ENCODE measurements at regions not wholly inside any gene's neighbourhood (a gene's known extent, or its start where the extent isn't known, plus 50 kb on each side); places are given as distances from the start of the nearest gene placed in this dataset.

DNA sequence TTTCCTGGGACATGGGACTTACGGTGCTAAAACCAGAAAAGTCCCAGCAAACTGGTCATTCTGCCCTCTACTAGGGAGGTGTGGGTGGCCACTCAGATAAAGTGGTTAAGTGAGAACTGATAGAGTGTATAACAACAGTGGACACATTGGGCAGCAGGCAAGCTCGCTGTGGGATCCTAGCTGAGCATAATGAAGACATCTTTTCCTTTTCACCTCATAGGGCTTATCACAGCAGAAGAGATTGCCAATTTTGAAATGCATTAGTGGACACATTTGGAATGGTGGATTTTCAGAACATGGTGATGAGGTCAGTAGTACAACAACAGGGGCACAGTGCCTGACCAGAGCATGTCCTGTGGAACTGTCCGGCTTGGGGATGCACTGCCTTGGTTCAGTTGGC, 477.1 kb upstream of the KIF2A start:
- Mint-ChIP-seq H3K27me3 (no peaks in the 10 kb centered on the region), H3K27ac (no peak overlapping the region), H3K4me3 (no peak overlapping the region), H3K36me3 (ENCODE audit: low read depth) (no peaks in the 10 kb centered on the region), H3K4me1 (no peaks in the 10 kb centered on the region)
- no peaks in the 10 kb centered on the region for H3K9me3 ChIP-seq (ENCODE audit: control insufficient read depth, low read length, poor library complexity, severe bottlenecking)
- ATAC-seq (no peak), DNase-seq (no peak)

GRCh38 chr5:61831736-61832135, 474.3 kb upstream of the KIF2A start:
- H3K36me3 Mint-ChIP-seq (ENCODE audit: low read depth), result no peaks in the 10 kb centered on the region
- peaks cover 5% of the 10 kb centered on the region for H3K27me3 Mint-ChIP-seq
- no peak overlapping the region for H3K27ac Mint-ChIP-seq
- ATAC-seq (no peak), DNase-seq (no peak)
- H3K4me3 Mint-ChIP-seq, result no peak overlapping the region
- H3K9me3 ChIP-seq (ENCODE audit: control insufficient read depth, low read length, poor library complexity, severe bottlenecking), result no peaks in the 10 kb centered on the region
- no peaks in the 10 kb centered on the region for H3K4me1 Mint-ChIP-seq

GRCh38 chr5:61837788-61838187, 468.2 kb upstream of the KIF2A start:
- Mint-ChIP-seq H3K27ac (no peak overlapping the region), H3K36me3 (ENCODE audit: low read depth) (no peaks in the 10 kb centered on the region), H3K4me1 (no peaks in the 10 kb centered on the region), H3K4me3 (no peak overlapping the region), H3K27me3 (peaks cover 5% of the 10 kb centered on the region)
- no peak for ATAC-seq
- no peak for DNase-seq
- H3K9me3 ChIP-seq (ENCODE audit: control insufficient read depth, low read length, poor library complexity, severe bottlenecking), result no peaks in the 10 kb centered on the region

DNA sequence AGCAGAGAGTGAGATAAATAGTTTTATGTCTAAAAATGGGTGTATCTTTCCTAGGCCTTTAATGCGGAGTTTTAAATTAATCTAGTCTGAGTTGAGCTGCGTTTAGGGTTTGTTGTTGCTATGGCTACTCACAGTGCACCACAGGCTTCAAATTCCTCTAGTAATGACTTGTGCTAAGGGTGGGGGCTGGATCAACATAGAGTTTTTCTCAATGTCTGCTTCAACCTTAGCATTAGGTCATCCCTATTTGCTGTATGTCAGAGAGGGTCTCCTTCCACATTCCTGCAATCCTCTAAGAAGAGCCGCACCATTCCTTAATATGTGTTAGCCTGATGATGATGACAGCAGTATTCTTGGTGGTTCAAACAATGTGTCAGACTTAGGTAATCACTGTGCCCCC, 465.6 kb upstream of the KIF2A start:
- H3K4me3 Mint-ChIP-seq, result no peak overlapping the region
- H3K27me3 Mint-ChIP-seq, result peaks cover 5% of the 10 kb centered on the region
- H3K4me1 Mint-ChIP-seq, result no peaks in the 10 kb centered on the region
- H3K9me3 ChIP-seq (ENCODE audit: control insufficient read depth, low read length, poor library complexity, severe bottlenecking), result no peaks in the 10 kb centered on the region
- no peak overlapping the region for H3K27ac Mint-ChIP-seq
- ATAC-seq (no peak), DNase-seq (no peak)
- H3K36me3 Mint-ChIP-seq (ENCODE audit: low read depth), result no peaks in the 10 kb centered on the region

- Mint-ChIP-seq H3K27me3 (no peaks in the 10 kb centered on the region), H3K4me3 (no peak overlapping the region), H3K27ac (no peak overlapping the region), H3K36me3 (ENCODE audit: low read depth) (no peaks in the 10 kb centered on the region), H3K4me1 (no peaks in the 10 kb centered on the region)
- H3K9me3 ChIP-seq (ENCODE audit: control insufficient read depth, low read length, poor library complexity, severe bottlenecking), result no peaks in the 10 kb centered on the region
- DNase-seq (no peak), ATAC-seq (no peak)
Observed at GRCh38 chr5:61842840-61843239, 463.2 kb upstream of the KIF2A start.

- no peak overlapping the region for H3K4me3 Mint-ChIP-seq
- no peak overlapping the region for H3K27ac Mint-ChIP-seq
- H3K4me1 Mint-ChIP-seq, result no peaks in the 10 kb centered on the region
- DNase-seq (no peak), ATAC-seq (no peak)
- H3K27me3 Mint-ChIP-seq, result no peaks in the 10 kb centered on the region
- no peaks in the 10 kb centered on the region for H3K9me3 ChIP-seq (ENCODE audit: control insufficient read depth, low read length, poor library complexity, severe bottlenecking)
- no peaks in the 10 kb centered on the region for H3K36me3 Mint-ChIP-seq (ENCODE audit: low read depth)
Observed at GRCh38 chr5:61850696-61851095, 455.3 kb upstream of the KIF2A start.

DNA sequence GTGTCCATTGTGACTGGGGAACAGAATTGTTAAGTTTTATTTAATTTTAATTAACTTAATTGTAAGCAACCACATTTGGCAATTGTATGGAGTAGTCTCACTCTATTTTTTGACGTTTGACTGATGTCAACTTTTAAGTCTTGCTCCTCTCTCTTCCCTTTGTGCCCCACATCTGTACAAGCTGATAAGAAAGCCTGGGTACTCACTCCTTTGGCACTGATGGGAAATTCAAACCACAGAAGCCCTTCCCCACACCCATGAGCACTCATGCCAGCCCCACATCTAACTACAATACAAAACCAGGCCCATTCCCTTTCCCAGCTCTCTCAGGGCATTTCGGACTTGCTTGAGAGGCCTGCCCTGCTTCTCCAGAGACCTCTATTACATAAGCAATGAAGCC, 451.5 kb upstream of the KIF2A start:
- ATAC-seq (no peak), DNase-seq (no peak)
- no peaks in the 10 kb centered on the region for H3K27me3 Mint-ChIP-seq
- no peaks in the 10 kb centered on the region for H3K9me3 ChIP-seq (ENCODE audit: control insufficient read depth, low read length, poor library complexity, severe bottlenecking)
- H3K4me3 Mint-ChIP-seq, result no peak overlapping the region
- H3K4me1 Mint-ChIP-seq, result no peaks in the 10 kb centered on the region
- no peak overlapping the region for H3K27ac Mint-ChIP-seq
- H3K36me3 Mint-ChIP-seq (ENCODE audit: low read depth), result no peaks in the 10 kb centered on the region

DNA sequence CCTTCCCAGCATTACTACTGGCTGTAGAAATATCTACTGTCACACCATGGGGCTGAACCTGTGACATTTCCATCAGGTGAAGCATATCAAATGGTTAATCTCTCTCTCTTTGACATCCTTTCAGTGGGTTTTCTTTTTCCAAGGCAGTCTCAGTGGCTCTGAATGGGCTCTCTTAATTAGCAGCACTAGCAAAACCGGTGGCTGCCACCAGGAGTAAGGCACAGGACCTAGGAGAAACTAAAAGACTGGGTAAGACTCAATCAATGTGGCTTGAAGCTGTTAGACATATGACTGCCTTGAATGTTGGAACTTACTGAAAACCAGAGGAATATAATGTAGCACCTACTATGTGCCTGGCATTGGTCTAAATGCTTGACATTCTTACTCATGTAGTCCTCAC, 445.0 kb upstream of the KIF2A start:
- no peak for DNase-seq
- no peak for ATAC-seq
- H3K36me3 Mint-ChIP-seq (ENCODE audit: low read depth), result no peaks in the 10 kb centered on the region
- H3K27me3 Mint-ChIP-seq, result no peaks in the 10 kb centered on the region
- no peaks in the 10 kb centered on the region for H3K9me3 ChIP-seq (ENCODE audit: control insufficient read depth, low read length, poor library complexity, severe bottlenecking)
- H3K4me3 Mint-ChIP-seq, result no peak overlapping the region
- H3K4me1 Mint-ChIP-seq, result no peaks in the 10 kb centered on the region
- no peak overlapping the region for H3K27ac Mint-ChIP-seq

DNA sequence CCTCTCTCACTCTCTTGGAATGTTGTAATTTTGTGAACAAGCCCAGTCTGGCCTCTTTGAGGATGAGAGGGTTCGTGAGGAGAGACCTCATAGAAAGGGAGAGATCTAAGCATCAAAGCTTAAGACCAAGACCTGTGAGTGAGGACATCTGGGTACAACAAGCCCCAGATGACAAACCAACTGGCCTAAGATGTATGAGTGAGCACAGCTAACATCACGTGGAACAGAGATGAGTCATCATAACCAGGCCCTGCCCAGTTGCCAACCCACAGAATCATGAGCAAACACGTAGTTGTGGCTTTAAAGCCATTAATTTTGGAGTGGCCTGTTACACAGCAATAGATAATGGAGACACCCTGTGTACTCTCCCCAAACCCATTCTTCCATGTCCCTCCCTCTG, 439.1 kb upstream of the KIF2A start:
- Mint-ChIP-seq H3K4me3 (no peak overlapping the region), H3K27ac (no peak overlapping the region), H3K36me3 (ENCODE audit: low read depth) (no peaks in the 10 kb centered on the region), H3K27me3 (no peaks in the 10 kb centered on the region), H3K4me1 (no peaks in the 10 kb centered on the region)
- DNase-seq (no peak), ATAC-seq (no peak)
- H3K9me3 ChIP-seq (ENCODE audit: control insufficient read depth, low read length, poor library complexity, severe bottlenecking), result no peaks in the 10 kb centered on the region

DNA sequence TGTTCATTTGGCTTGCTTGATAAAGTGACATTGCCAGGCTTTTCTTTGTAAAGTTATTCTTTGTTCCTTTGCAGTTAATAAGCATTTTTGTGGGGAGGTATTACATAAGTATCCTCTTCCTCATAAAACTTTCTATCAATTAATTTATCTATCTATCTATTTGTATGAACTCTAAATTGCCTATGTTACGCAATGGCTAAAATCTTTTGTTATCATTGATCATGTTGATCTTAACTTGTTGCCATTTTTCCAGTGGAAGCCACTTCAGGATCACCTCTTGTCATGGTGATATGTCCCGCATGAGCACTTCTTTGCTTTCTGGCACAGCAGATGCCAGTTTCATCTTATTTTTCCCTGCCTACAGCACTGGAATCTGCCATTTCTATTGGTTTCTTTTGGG, 436.7 kb upstream of the KIF2A start:
- H3K27me3 Mint-ChIP-seq, result no peaks in the 10 kb centered on the region
- no peak overlapping the region for H3K4me3 Mint-ChIP-seq
- DNase-seq (no peak), ATAC-seq (no peak)
- H3K4me1 Mint-ChIP-seq, result no peaks in the 10 kb centered on the region
- no peaks in the 10 kb centered on the region for H3K36me3 Mint-ChIP-seq (ENCODE audit: low read depth)
- H3K9me3 ChIP-seq (ENCODE audit: control insufficient read depth, low read length, poor library complexity, severe bottlenecking), result no peaks in the 10 kb centered on the region
- H3K27ac Mint-ChIP-seq, result no peak overlapping the region

- Mint-ChIP-seq H3K27ac (no peak overlapping the region), H3K4me1 (no peaks in the 10 kb centered on the region), H3K27me3 (peaks cover 6% of the 10 kb centered on the region), H3K4me3 (no peak overlapping the region), H3K36me3 (ENCODE audit: low read depth) (no peaks in the 10 kb centered on the region)
- H3K9me3 ChIP-seq (ENCODE audit: control insufficient read depth, low read length, poor library complexity, severe bottlenecking), result no peaks in the 10 kb centered on the region
- DNase-seq (no peak), ATAC-seq (no peak)
Observed at GRCh38 chr5:61878471-61878870, 427.5 kb upstream of the KIF2A start.

- Mint-ChIP-seq H3K27me3 (no peaks in the 10 kb centered on the region), H3K36me3 (ENCODE audit: low read depth) (no peaks in the 10 kb centered on the region), H3K27ac (no peak overlapping the region), H3K4me3 (no peak overlapping the region), H3K4me1 (no peaks in the 10 kb centered on the region)
- H3K9me3 ChIP-seq (ENCODE audit: control insufficient read depth, low read length, poor library complexity, severe bottlenecking), result no peaks in the 10 kb centered on the region
- ATAC-seq, result no peak
- no peak for DNase-seq
Observed at GRCh38 chr5:61881821-61882487, 424.1 kb upstream of the KIF2A start.

DNA sequence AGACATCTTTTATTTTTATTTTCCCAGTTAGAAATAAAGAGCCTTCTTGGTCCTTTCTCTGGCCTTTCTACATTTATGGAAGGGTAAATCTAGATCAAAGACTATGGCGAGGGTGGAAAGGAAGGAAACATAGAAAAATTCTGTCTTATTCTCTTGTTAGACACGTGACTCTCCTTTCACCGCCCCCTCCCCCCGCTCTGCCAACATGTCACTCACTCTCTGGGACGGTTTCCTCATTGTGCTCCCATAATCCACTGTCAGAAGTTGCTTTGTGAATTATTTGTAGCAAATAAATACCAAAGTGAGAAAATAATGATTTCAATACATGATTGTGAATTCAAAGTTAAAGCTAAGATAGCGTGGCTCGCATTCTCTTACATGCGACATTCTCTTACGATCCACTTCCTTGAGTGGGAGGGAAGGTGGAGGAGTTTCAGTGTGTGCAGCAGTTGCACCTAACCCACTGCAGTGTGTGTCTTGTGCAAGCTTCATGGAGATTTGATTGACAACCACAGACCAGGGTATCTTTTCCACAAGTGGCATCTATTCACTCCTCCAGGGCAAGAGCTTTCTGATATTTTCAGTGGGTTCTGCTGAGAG, 423.0 kb upstream of the KIF2A start:
- ATAC-seq (no peak), DNase-seq (no peak)
- Mint-ChIP-seq H3K4me1 (no peaks in the 10 kb centered on the region), H3K4me3 (no peak overlapping the region), H3K27me3 (no peaks in the 10 kb centered on the region), H3K36me3 (ENCODE audit: low read depth) (no peaks in the 10 kb centered on the region), H3K27ac (no peak overlapping the region)
- H3K9me3 ChIP-seq (ENCODE audit: control insufficient read depth, low read length, poor library complexity, severe bottlenecking), result no peaks in the 10 kb centered on the region

GRCh38 chr5:61884252-61884855, 421.7 kb upstream of the KIF2A start:
- Mint-ChIP-seq H3K27me3 (no peaks in the 10 kb centered on the region), H3K4me1 (no peaks in the 10 kb centered on the region), H3K4me3 (no peak overlapping the region), H3K27ac (no peak overlapping the region), H3K36me3 (ENCODE audit: low read depth) (no peaks in the 10 kb centered on the region)
- no peaks in the 10 kb centered on the region for H3K9me3 ChIP-seq (ENCODE audit: control insufficient read depth, low read length, poor library complexity, severe bottlenecking)
- no peak for DNase-seq
- no peak for ATAC-seq

All from T-helper 17 cell (primary cell).